Osteocyte (in vitro differentiated cells): ENCODE measurements at regions not wholly inside any gene's neighbourhood (a gene's known extent, or its start where the extent isn't known, plus 50 kb on each side); places are given as distances from the start of the nearest gene placed in this dataset.

Source experiments
- DNase-seq: peaks from one replicate; pipeline ENCODE4 v3.0.0; 2021; ENCODE audit warnings: mixed read lengths; ENCODE audit not compliant: unreplicated experiment; ENCODE audit errors: extremely low spot score
- H3K27ac Mint-ChIP-seq: one replicate; pipeline ENCODE4 v1.8.0; 2021; ENCODE audit warnings: mild to moderate bottlenecking, mixed read lengths; ENCODE audit not compliant: unreplicated experiment
- H3K27me3 Mint-ChIP-seq: one replicate; pipeline ENCODE4 v1.8.0; 2021; ENCODE audit warnings: mixed read lengths; ENCODE audit not compliant: unreplicated experiment
- H3K36me3 Mint-ChIP-seq: one replicate; pipeline ENCODE4 v1.8.0; 2021; ENCODE audit warnings: mixed read lengths; ENCODE audit not compliant: unreplicated experiment
- H3K4me1 Mint-ChIP-seq: one replicate; pipeline ENCODE4 v1.8.0; 2021; ENCODE audit warnings: mixed read lengths; ENCODE audit not compliant: unreplicated experiment
- H3K4me3 Mint-ChIP-seq: one replicate; pipeline ENCODE4 v1.8.0; 2021; ENCODE audit warnings: mild to moderate bottlenecking, moderate library complexity, mixed read lengths; ENCODE audit not compliant: unreplicated experiment
- H3K9me3 Mint-ChIP-seq: one replicate; pipeline ENCODE4 v1.8.0; 2021; ENCODE audit warnings: mixed read lengths; ENCODE audit not compliant: unreplicated experiment
- CTCF ChIP-seq: fragments of 200-600 bp; sonication (generic); IDR thresholded peaks from 2 replicates; pipeline ENCODE4 v1.5.0; 2021; ENCODE audit warnings: antibody characterized with exemption, mild to moderate bottlenecking, moderate library complexity

GRCh38 chr4:96102541-96103026, 262.7 kb downstream of the PDHA2 start:
- no peak overlapping the region for H3K27ac Mint-ChIP-seq
- H3K9me3 Mint-ChIP-seq, result no peaks in the 10 kb centered on the region
- H3K4me1 Mint-ChIP-seq, result peaks cover 4% of the 10 kb centered on the region
- H3K4me3 Mint-ChIP-seq, result no peak overlapping the region
- TF ChIP-seq CTCF, result no peak
- H3K27me3 Mint-ChIP-seq, result peaks cover 3% of the 10 kb centered on the region
- no peak for DNase-seq
- no peaks in the 10 kb centered on the region for H3K36me3 Mint-ChIP-seq

- H3K27ac Mint-ChIP-seq, result no peak overlapping the region
- no peaks in the 10 kb centered on the region for H3K36me3 Mint-ChIP-seq
- peaks cover 4% of the 10 kb centered on the region for H3K4me1 Mint-ChIP-seq
- H3K9me3 Mint-ChIP-seq, result no peaks in the 10 kb centered on the region
- no peak for DNase-seq
- H3K27me3 Mint-ChIP-seq, result peaks cover 6% of the 10 kb centered on the region
- no peak overlapping the region for H3K4me3 Mint-ChIP-seq
- no peak for TF ChIP-seq CTCF
These were observed 263.2 kb downstream of the PDHA2 start for GRCh38 chr4:96103086-96103485.

GRCh38 chr4:96108146-96108545, 268.3 kb downstream of the PDHA2 start:
- Mint-ChIP-seq H3K4me3 (no peak overlapping the region), H3K4me1 (no peaks in the 10 kb centered on the region), H3K36me3 (no peaks in the 10 kb centered on the region), H3K27me3 (peaks cover 5% of the 10 kb centered on the region), H3K9me3 (peaks cover 12% of the 10 kb centered on the region), H3K27ac (no peak overlapping the region)
- no peak for TF ChIP-seq CTCF
- no peak for DNase-seq

- Mint-ChIP-seq H3K9me3 (peaks cover 15% of the 10 kb centered on the region), H3K36me3 (no peaks in the 10 kb centered on the region)
- DNase-seq, result no peak
These were observed 272.7 kb downstream of the PDHA2 start for GRCh38 chr4:96112631-96113030.

GRCh38 chr4:96120206-96120605, 280.3 kb downstream of the PDHA2 start:
- no peak overlapping the region for H3K4me3 Mint-ChIP-seq
- H3K27ac Mint-ChIP-seq, result no peak overlapping the region
- no peak for TF ChIP-seq CTCF
- H3K9me3 Mint-ChIP-seq, result no peaks in the 10 kb centered on the region
- no peaks in the 10 kb centered on the region for H3K4me1 Mint-ChIP-seq
- DNase-seq, result no peak
- no peaks in the 10 kb centered on the region for H3K36me3 Mint-ChIP-seq
- peaks cover 3% of the 10 kb centered on the region for H3K27me3 Mint-ChIP-seq

More at GRCh38 chr4:96112631-96113030, 272.7 kb downstream of the PDHA2 start:
- TF ChIP-seq CTCF, result no peak
- Mint-ChIP-seq H3K27ac (no peak overlapping the region), H3K4me1 (no peaks in the 10 kb centered on the region), H3K4me3 (no peak overlapping the region), H3K27me3 (peaks cover 7% of the 10 kb centered on the region)
